GM18861 (cell line): ENCODE measurements at regions not wholly inside any gene's neighbourhood (a gene's known extent, or its start where the extent isn't known, plus 50 kb on each side); places are given as distances from the start of the nearest gene placed in this dataset.

ENCODE experiments used
- ATAC-seq: cut with Tn5 transposase; IDR thresholded peaks from one replicate; pipeline ENCODE4 v1.9.1; 2021; ENCODE audit not compliant: unreplicated experiment

GRCh38 chr3:107268469-107268868, 108.8 kb upstream of the CCDC54 start:
- no peak for ATAC-seq

- no peak for ATAC-seq
Observed at GRCh38 chr3:107269136-107269535, 108.1 kb upstream of the CCDC54 start.

GRCh38 chr3:107271787-107272387, 105.4 kb upstream of the CCDC54 start:
- peak; percentile 82 for ATAC-seq

- no peak for ATAC-seq
Observed at GRCh38 chr3:107272471-107272870, 104.8 kb upstream of the CCDC54 start.

GRCh38 chr3:107272885-107273284, 104.4 kb upstream of the CCDC54 start:
- no peak for ATAC-seq

- ATAC-seq = no peak
Observed at GRCh38 chr3:107273771-107274170, 103.5 kb upstream of the CCDC54 start.

GRCh38 chr3:107275511-107275910, 101.7 kb upstream of the CCDC54 start:
- ATAC-seq = no peak

GRCh38 chr3:107283948-107284347, 93.3 kb upstream of the CCDC54 start:
- no peak for ATAC-seq

- no peak for ATAC-seq
Observed at GRCh38 chr3:107284612-107285011, 92.6 kb upstream of the CCDC54 start.

GRCh38 chr3:107285197-107285596, 92.0 kb upstream of the CCDC54 start:
- ATAC-seq = no peak

- no peak for ATAC-seq
Observed at GRCh38 chr3:107289354-107289753, 87.9 kb upstream of the CCDC54 start.

- no peak for ATAC-seq
Observed at GRCh38 chr3:107294117-107294516, 83.1 kb upstream of the CCDC54 start.

- no peak for ATAC-seq
Observed at GRCh38 chr3:107297597-107297996, 79.6 kb upstream of the CCDC54 start.

GRCh38 chr3:107307205-107307604, 70.0 kb upstream of the CCDC54 start:
- ATAC-seq = no peak

- no peak for ATAC-seq
Observed at GRCh38 chr3:107308716-107309115, 68.5 kb upstream of the CCDC54 start.

GRCh38 chr3:107309312-107309711, 67.9 kb upstream of the CCDC54 start:
- no peak for ATAC-seq

GRCh38 chr3:107313711-107314110, 63.5 kb upstream of the CCDC54 start:
- ATAC-seq = no peak

GRCh38 chr3:107315141-107315540, 62.1 kb upstream of the CCDC54 start:
- no peak for ATAC-seq

- peak; percentile 58 for ATAC-seq
Observed at GRCh38 chr3:107323723-107324122, 53.5 kb upstream of the CCDC54 start.

GRCh38 chr3:107325446-107325845, 51.8 kb upstream of the CCDC54 start:
- ATAC-seq = no peak
